Hepatocyte (in vitro differentiated cells): ENCODE measurements at regions not wholly inside any gene's neighbourhood (a gene's known extent, or its start where the extent isn't known, plus 50 kb on each side); places are given as distances from the start of the nearest gene placed in this dataset.

Experiments
- DNase-seq: peaks from one replicate; pipeline ENCODE4 v3.0.0-alpha.2; 2016; ENCODE audit warnings: low spot score
- H2AFZ ChIP-seq: fragments of 200-600 bp; sonication (generic); 2 replicates; pipeline ENCODE4 v1.6.0; 2016; ENCODE audit warnings: antibody characterized with exemption, mild to moderate bottlenecking
- H3K27ac ChIP-seq: fragments of 200-600 bp; sonication (generic); 2 replicates; pipeline ENCODE4 v1.5.1; 2016; ENCODE audit warnings: mild to moderate bottlenecking
- H3K27me3 ChIP-seq: fragments of 200-600 bp; sonication (generic); 2 replicates; pipeline ENCODE4 v1.6.1; 2016
- H3K36me3 ChIP-seq: fragments of 200-600 bp; sonication (generic); replicated peaks from 2 replicates; pipeline ENCODE4 v1.5.1; 2016; ENCODE audit warnings: low read depth; ENCODE audit not compliant: insufficient read depth
- H3K4me1 ChIP-seq: fragments of 200-600 bp; sonication (generic); 2 replicates; pipeline ENCODE4 v1.5.1; 2016; ENCODE audit warnings: mild to moderate bottlenecking, moderate library complexity; ENCODE audit not compliant: insufficient read depth
- H3K4me2 ChIP-seq: fragments of 200-600 bp; sonication (generic); 2 replicates; pipeline ENCODE4 v1.6.0; 2016
- H3K4me3 ChIP-seq: fragments of 200-600 bp; sonication (generic); 2 replicates; pipeline ENCODE4 v1.5.1; 2016; ENCODE audit warnings: mild to moderate bottlenecking
- H3K79me2 ChIP-seq: fragments of 200-600 bp; sonication (generic); 2 replicates; pipeline ENCODE4 v1.6.0; 2017; ENCODE audit warnings: mild to moderate bottlenecking
- H3K9me2 ChIP-seq: fragments of 200-600 bp; sonication (generic); replicated peaks from 2 replicates; pipeline ENCODE4 v1.6.0; 2017; ENCODE audit warnings: mild to moderate bottlenecking; ENCODE audit not compliant: insufficient read depth
- H3K9me3 ChIP-seq: fragments of 200-600 bp; sonication (generic); 2 replicates; pipeline ENCODE4 v1.5.1; 2016; ENCODE audit warnings: low read depth, mild to moderate bottlenecking
- H4K20me1 ChIP-seq: fragments of 200-600 bp; sonication (generic); 2 replicates; pipeline ENCODE4 v1.6.0; 2016; ENCODE audit warnings: mild to moderate bottlenecking; ENCODE audit not compliant: insufficient read depth, poor library complexity, severe bottlenecking
- CTCF ChIP-seq: fragments of 200-600 bp; sonication (generic); IDR thresholded peaks from 2 replicates; pipeline ENCODE4 v1.5.1; 2016; ENCODE audit warnings: antibody characterized with exemption, mild to moderate bottlenecking; ENCODE audit not compliant: poor library complexity
- EZH2 ChIP-seq: fragments of 200-600 bp; sonication (generic); IDR thresholded peaks from 2 replicates; pipeline ENCODE4 v1.6.1; 2016; ENCODE audit warnings: antibody characterized with exemption, mild to moderate bottlenecking, borderline replicate concordance
- EZH2phosphoT487 ChIP-seq: fragments of 200-600 bp; sonication (generic); IDR thresholded peaks from one replicate; pipeline ENCODE4 v1.6.1; 2018; ENCODE audit warnings: antibody characterized with exemption, mild to moderate bottlenecking, low read depth, moderate library complexity; ENCODE audit not compliant: unreplicated experiment, severe bottlenecking
- WGBS: methylation state at CpG from one replicate; pipeline ENCODE4 v1.1.6; 2016; ENCODE audit warnings: low lambda C conversion rate; ENCODE audit errors: missing lambda C conversion rate; 5-methylcytosine and 5-hydroxymethylcytosine counted together

- WGBS = 90% methylated on average over 2 of the region's 2 CpGs
- no peaks in the 10 kb centered on the region for H3K27me3 ChIP-seq
- no peak for TF ChIP-seq EZH2
Observed at GRCh38 chr6:77979204-77979603, 326.4 kb downstream of the MEI4 start.

GRCh38 chr6:77986380-77987034 is 333.7 kb downstream of the MEI4 start:
- no peak for DNase-seq
- TF ChIP-seq EZH2 (no peak), CTCF (no peak), EZH2phosphoT487 (no peak)
- Histone ChIP-seq H3K4me1 (no peaks in the 10 kb centered on the region), H3K9me3 (no peaks in the 10 kb centered on the region), H3K9me2 (no peaks in the 10 kb centered on the region), H3K79me2 (no peaks in the 10 kb centered on the region), H4K20me1 (no peaks in the 10 kb centered on the region), H3K27ac (no peak overlapping the region), H3K36me3 (no peaks in the 10 kb centered on the region), H3K27me3 (no peaks in the 10 kb centered on the region), H3K4me3 (no peak overlapping the region), H2AFZ (no peak overlapping the region), H3K4me2 (no peak overlapping the region)
- WGBS = 78% methylated on average over 2 of the region's 2 CpGs

More at GRCh38 chr6:77979204-77979603, 326.4 kb downstream of the MEI4 start:
- Histone ChIP-seq H2AFZ (no peak overlapping the region), H3K4me3 (no peak overlapping the region), H3K9me3 (no peaks in the 10 kb centered on the region), H3K9me2 (no peaks in the 10 kb centered on the region), H3K79me2 (no peaks in the 10 kb centered on the region), H3K4me1 (no peaks in the 10 kb centered on the region), H3K4me2 (no peak overlapping the region), H3K27ac (no peak overlapping the region), H4K20me1 (no peaks in the 10 kb centered on the region), H3K36me3 (no peaks in the 10 kb centered on the region)
- no peak for DNase-seq

- Histone ChIP-seq H3K4me1 (no peaks in the 10 kb centered on the region), H3K4me2 (no peak overlapping the region), H3K79me2 (no peaks in the 10 kb centered on the region), H3K9me2 (no peaks in the 10 kb centered on the region), H2AFZ (no peak overlapping the region), H3K36me3 (no peaks in the 10 kb centered on the region), H3K27ac (no peak overlapping the region), H3K4me3 (no peak overlapping the region), H4K20me1 (no peaks in the 10 kb centered on the region), H3K9me3 (no peaks in the 10 kb centered on the region), H3K27me3 (no peaks in the 10 kb centered on the region)
- TF ChIP-seq EZH2phosphoT487 (no peak), EZH2 (no peak), CTCF (no peak)
- DNase-seq = no peak
Observed at GRCh38 chr6:77987035-77987384, 334.2 kb downstream of the MEI4 start.

GRCh38 chr6:78010130-78010529 is 357.3 kb downstream of the MEI4 start:
- 80% methylated on average over 1 of the region's 1 CpG for WGBS
- H3K4me2 ChIP-seq = no peak overlapping the region
- H2AFZ ChIP-seq = no peak overlapping the region
- H3K27me3 ChIP-seq = no peaks in the 10 kb centered on the region
- H3K36me3 ChIP-seq = no peaks in the 10 kb centered on the region
- H3K4me3 ChIP-seq = no peak overlapping the region
- H3K27ac ChIP-seq = no peak overlapping the region
- no peaks in the 10 kb centered on the region for H4K20me1 ChIP-seq
- DNase-seq = no peak
- no peaks in the 10 kb centered on the region for H3K79me2 ChIP-seq
- no peaks in the 10 kb centered on the region for H3K4me1 ChIP-seq
- TF ChIP-seq EZH2 (no peak), CTCF (no peak), EZH2phosphoT487 (no peak)
- no peaks in the 10 kb centered on the region for H3K9me2 ChIP-seq
- no peaks in the 10 kb centered on the region for H3K9me3 ChIP-seq
